HepG2 (cell line): ENCODE measurements at regions not wholly inside any gene's neighbourhood (a gene's known extent, or its start where the extent isn't known, plus 50 kb on each side); places are given as distances from the start of the nearest gene placed in this dataset.

ENCODE experiments used
- ETV6 ChIP-seq: sonication (generic); formaldehyde crosslinking; conservative IDR thresholded peaks from 2 replicates; pipeline ENCODE4 v1.4.0; 2020; ENCODE audit warnings: missing genetic modification reagents
- MXI1 ChIP-seq: IDR thresholded peaks from 3 replicates; pipeline ENCODE4 v1.6.1; 2012; ENCODE audit warnings: low read depth, low read length, inconsistent platforms, borderline replicate concordance
- POLR2AphosphoS5 ChIP-seq: IDR thresholded peaks from 2 replicates; pipeline ENCODE4 v1.6.1; 2012; ENCODE audit warnings: low read depth, low read length
- RXRA ChIP-seq: sonication (generic); formaldehyde crosslinking; IDR thresholded peaks from 2 replicates; pipeline ENCODE4 v1.5.1; 2020; ENCODE audit warnings: missing genetic modification reagents
- ZFP1 ChIP-seq: IDR thresholded peaks from 2 replicates; pipeline ENCODE4 v1.6.1; 2016
- ZNF556 ChIP-seq: sonication (generic); formaldehyde crosslinking; IDR thresholded peaks from 2 replicates; pipeline ENCODE4 v1.4.0; 2020; ENCODE audit warnings: mild to moderate bottlenecking, missing genetic modification reagents, borderline replicate concordance

- TF ChIP-seq RXRA (CRISPR knock-in tag) (no peak), POLR2AphosphoS5 (no peak), MXI1 (no peak), ZNF556 (CRISPR knock-in tag) (no peak), ETV6 (CRISPR knock-in tag) (no peak), ZFP1 (CRISPR knock-in tag) (no peak)
These were observed 169.7 kb downstream of the TMEM47 start for GRCh38 chrX:34487364-34487763.
